SH-SY5Y (cell line): ENCODE measurements at regions not wholly inside any gene's neighbourhood (a gene's known extent, or its start where the extent isn't known, plus 50 kb on each side); places are given as distances from the start of the nearest gene placed in this dataset.

Source experiments
- GATA2 ChIP-seq: IDR thresholded peaks from 2 replicates; pipeline ENCODE4 v1.6.1; 2011; ENCODE audit warnings: mild to moderate bottlenecking, low read depth, low read length
- GATA3 ChIP-seq: IDR thresholded peaks from 2 replicates; pipeline ENCODE4 v1.6.1; 2011; ENCODE audit warnings: low read depth, mild to moderate bottlenecking, low read length, moderate library complexity

DNA sequence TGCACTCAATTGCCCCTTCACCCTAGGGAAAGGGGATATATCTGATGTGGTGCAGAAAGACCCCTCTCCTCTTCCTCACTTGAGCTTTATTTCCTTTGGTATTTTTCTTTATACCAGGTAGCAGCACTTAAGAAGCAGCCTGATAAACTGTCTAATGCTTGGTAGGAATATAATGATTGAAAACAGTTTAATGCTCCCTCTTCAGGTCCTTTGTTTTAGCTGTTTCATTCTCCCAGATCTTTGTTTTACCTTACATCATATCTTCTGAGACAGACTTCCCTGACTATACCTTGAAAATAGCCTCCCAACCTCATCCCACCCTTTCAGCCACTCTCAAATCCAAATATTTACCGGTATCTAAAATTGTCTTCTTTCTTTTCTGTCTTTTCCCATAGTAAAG is 87.9 kb downstream of the NUDT12 start:
- TF ChIP-seq GATA3 (no peak), GATA2 (no peak)
